Parathyroid adenoma (tissue), 2 donors: ENCODE measurements at regions not wholly inside any gene's neighbourhood (a gene's known extent, or its start where the extent isn't known, plus 50 kb on each side); places are given as distances from the start of the nearest gene placed in this dataset.

Source experiments
- H2AFZ ChIP-seq: fragments of 300-600 bp; sonication (generic); one replicate; pipeline ENCODE4 v1.7.0; 2017; ENCODE audit warnings: antibody characterized with exemption, mild to moderate bottlenecking
- H3K27ac ChIP-seq: fragments of 300-600 bp; sonication (generic); one replicate; pipeline ENCODE4 v1.7.0; 2017
- H3K27me3 ChIP-seq: fragments of 300-600 bp; sonication (generic); one replicate; pipeline ENCODE4 v1.7.0; 2017; ENCODE audit warnings: low read length; ENCODE audit not compliant: control insufficient read depth, insufficient read depth
- H3K36me3 ChIP-seq: fragments of 300-600 bp; sonication (generic); one replicate; pipeline ENCODE4 v1.7.0; 2017; ENCODE audit warnings: low read length; ENCODE audit not compliant: control insufficient read depth, insufficient read depth
- H3K4me1 ChIP-seq: fragments of 300-600 bp; sonication (generic); one replicate; pipeline ENCODE4 v1.7.0; 2017; ENCODE audit warnings: control low read depth
- H3K4me2 ChIP-seq: fragments of 300-600 bp; sonication (generic); one replicate; pipeline ENCODE4 v1.7.0; 2017; ENCODE audit warnings: low read length
- H3K4me3 ChIP-seq: fragments of 300-600 bp; sonication (generic); one replicate; pipeline ENCODE4 v1.7.0; 2017; ENCODE audit warnings: low read depth, low read length
- H3K79me2 ChIP-seq: fragments of 300-600 bp; sonication (generic); one replicate; pipeline ENCODE4 v1.7.0; 2017; ENCODE audit warnings: control low read depth
- H3K9ac ChIP-seq: fragments of 300-600 bp; sonication (generic); one replicate; pipeline ENCODE4 v1.7.0; 2017; ENCODE audit warnings: mild to moderate bottlenecking
- H3K9me3 ChIP-seq: fragments of 300-600 bp; sonication (generic); one replicate; pipeline ENCODE4 v1.7.0; 2017; ENCODE audit warnings: low read length; ENCODE audit not compliant: control insufficient read depth
- TF ChIP-seq, protein P1 (sequence below): fragments of 300-600 bp; sonication (generic); IDR thresholded peaks from one replicate; pipeline ENCODE4 v1.7.0; 2017; ENCODE audit warnings: antibody characterized with exemption, mild to moderate bottlenecking
- donor health status: primary hyperparathyroidism.

- no peaks in the 10 kb centered on the region for H3K79me2 ChIP-seq
- H2AFZ ChIP-seq, result no peak overlapping the region
- H3K9me3 ChIP-seq, result no peaks in the 10 kb centered on the region
- H3K4me2 ChIP-seq, result no peak overlapping the region
- no peak overlapping the region for H3K27ac ChIP-seq
- H3K4me3 ChIP-seq, result no peak overlapping the region
- TF ChIP-seq, protein P1, sequence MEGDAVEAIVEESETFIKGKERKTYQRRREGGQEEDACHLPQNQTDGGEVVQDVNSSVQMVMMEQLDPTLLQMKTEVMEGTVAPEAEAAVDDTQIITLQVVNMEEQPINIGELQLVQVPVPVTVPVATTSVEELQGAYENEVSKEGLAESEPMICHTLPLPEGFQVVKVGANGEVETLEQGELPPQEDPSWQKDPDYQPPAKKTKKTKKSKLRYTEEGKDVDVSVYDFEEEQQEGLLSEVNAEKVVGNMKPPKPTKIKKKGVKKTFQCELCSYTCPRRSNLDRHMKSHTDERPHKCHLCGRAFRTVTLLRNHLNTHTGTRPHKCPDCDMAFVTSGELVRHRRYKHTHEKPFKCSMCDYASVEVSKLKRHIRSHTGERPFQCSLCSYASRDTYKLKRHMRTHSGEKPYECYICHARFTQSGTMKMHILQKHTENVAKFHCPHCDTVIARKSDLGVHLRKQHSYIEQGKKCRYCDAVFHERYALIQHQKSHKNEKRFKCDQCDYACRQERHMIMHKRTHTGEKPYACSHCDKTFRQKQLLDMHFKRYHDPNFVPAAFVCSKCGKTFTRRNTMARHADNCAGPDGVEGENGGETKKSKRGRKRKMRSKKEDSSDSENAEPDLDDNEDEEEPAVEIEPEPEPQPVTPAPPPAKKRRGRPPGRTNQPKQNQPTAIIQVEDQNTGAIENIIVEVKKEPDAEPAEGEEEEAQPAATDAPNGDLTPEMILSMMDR, result no peak
- no peaks in the 10 kb centered on the region for H3K27me3 ChIP-seq
- no peak overlapping the region for H3K9ac ChIP-seq
- H3K4me1 ChIP-seq, result no peaks in the 10 kb centered on the region
- no peaks in the 10 kb centered on the region for H3K36me3 ChIP-seq
These were observed 445.8 kb downstream of the HTR1B start for GRCh38 chr6:77017537-77017936.

DNA sequence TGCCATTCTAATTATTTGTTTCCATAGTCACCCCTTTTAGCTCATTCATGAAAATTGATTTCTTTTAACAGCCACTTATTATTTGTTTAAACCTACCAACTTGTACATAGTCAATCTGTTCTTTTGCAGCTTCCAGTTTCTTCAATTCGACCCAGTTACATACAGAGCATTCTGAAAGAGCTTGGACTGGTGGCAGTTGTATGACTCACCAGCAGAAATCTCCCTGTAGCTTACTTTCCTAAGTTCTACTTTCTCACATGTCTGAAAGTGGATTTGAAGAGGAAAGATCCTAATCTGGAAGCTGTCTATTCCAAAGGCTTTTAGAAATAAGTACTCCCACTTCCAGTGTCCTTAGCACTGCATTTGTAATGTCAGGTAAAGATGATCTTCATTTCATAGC is 447.9 kb downstream of the HTR1B start:
- no peak overlapping the region for H2AFZ ChIP-seq
- H3K79me2 ChIP-seq, result no peaks in the 10 kb centered on the region
- no peaks in the 10 kb centered on the region for H3K4me1 ChIP-seq
- H3K9ac ChIP-seq, result no peak overlapping the region
- H3K27ac ChIP-seq, result no peak overlapping the region
- H3K27me3 ChIP-seq, result no peaks in the 10 kb centered on the region
- no peak overlapping the region for H3K4me2 ChIP-seq
- no peak overlapping the region for H3K4me3 ChIP-seq
- H3K9me3 ChIP-seq, result no peaks in the 10 kb centered on the region
- TF ChIP-seq, protein P1, result no peak
- H3K36me3 ChIP-seq, result no peaks in the 10 kb centered on the region

- Histone ChIP-seq H3K4me3 (no peak overlapping the region), H3K27ac (no peak overlapping the region), H3K4me2 (no peak overlapping the region), H3K79me2 (no peaks in the 10 kb centered on the region), H3K27me3 (no peaks in the 10 kb centered on the region), H3K4me1 (no peaks in the 10 kb centered on the region), H3K36me3 (no peaks in the 10 kb centered on the region), H3K9ac (no peak overlapping the region), H3K9me3 (no peaks in the 10 kb centered on the region), H2AFZ (no peak overlapping the region)
- TF ChIP-seq, protein P1, result no peak
These were observed 451.3 kb downstream of the HTR1B start for GRCh38 chr6:77011929-77012545.

DNA sequence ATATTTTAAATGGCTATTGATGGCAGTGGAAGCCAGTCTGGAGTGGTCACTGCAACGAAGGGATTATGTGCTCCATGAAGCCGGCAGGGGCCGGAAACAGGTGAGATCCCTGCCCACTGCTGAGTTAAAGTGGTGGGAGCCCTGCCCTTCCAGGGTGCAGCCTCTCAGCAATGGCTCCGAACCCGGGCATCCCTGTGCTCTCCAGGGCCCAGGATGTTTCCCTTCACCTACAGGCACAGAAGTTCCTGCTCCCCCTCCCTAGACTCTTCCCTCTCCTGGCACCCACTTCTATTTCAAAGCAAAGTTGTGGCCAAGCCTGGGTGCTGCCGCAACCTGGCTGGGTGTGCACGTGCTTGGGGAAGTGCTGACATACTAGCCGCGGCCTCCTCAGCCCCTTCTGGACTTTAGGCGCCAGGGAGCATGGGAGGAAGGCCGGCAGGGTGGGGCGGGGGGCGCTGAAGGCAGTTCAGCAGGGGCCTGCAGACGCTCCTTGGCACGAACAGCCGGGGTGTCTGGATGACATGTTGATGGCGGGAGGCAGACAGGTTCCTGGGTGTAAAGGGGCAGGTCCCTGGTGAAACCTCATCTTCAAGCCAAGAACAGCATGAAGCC is 452.3 kb downstream of the HTR1B start:
- Histone ChIP-seq H3K36me3 (no peaks in the 10 kb centered on the region), H3K79me2 (no peaks in the 10 kb centered on the region), H2AFZ (no peak overlapping the region), H3K4me3 (no peak overlapping the region), H3K9me3 (no peaks in the 10 kb centered on the region), H3K4me1 (no peaks in the 10 kb centered on the region), H3K9ac (no peak overlapping the region), H3K27me3 (no peaks in the 10 kb centered on the region), H3K4me2 (no peak overlapping the region), H3K27ac (no peak overlapping the region)
- TF ChIP-seq, protein P1, result no peak

DNA sequence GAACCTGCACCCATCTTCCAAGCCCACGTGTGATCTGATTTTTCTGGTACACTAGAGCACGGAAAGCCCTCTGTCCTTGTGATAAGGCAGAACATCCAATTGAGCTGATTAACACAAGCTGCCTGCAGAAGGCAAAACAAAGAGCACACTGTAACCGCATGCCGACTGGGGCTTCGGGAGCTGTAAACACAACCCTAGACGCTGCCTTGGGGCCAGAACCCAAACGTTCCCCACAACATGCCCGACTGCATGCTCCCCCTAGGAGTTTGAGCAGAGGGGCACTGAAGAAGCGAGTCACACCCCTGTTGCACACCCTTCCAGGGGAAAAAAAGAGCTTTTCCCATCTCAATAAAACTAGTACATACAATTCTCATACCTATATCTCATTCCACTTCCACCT is 470.7 kb downstream of the HTR1B start:
- Histone ChIP-seq H2AFZ (no peak overlapping the region), H3K4me2 (no peak overlapping the region), H3K79me2 (no peaks in the 10 kb centered on the region), H3K36me3 (no peaks in the 10 kb centered on the region), H3K9ac (no peak overlapping the region), H3K4me3 (no peak overlapping the region), H3K4me1 (no peaks in the 10 kb centered on the region), H3K9me3 (no peaks in the 10 kb centered on the region), H3K27ac (no peak overlapping the region), H3K27me3 (no peaks in the 10 kb centered on the region)
- TF ChIP-seq, protein P1, result no peak
